Prostate gland (tissue), 2 donors: ENCODE measurements at regions not wholly inside any gene's neighbourhood (a gene's known extent, or its start where the extent isn't known, plus 50 kb on each side); places are given as distances from the start of the nearest gene placed in this dataset.

Experiments
- POLR2A ChIP-seq: fragments of 450-650 bp; IDR thresholded peaks from one replicate; pipeline ENCODE4 v1.6.1; 2016; ENCODE audit warnings: antibody characterized with exemption, mild to moderate bottlenecking
- POLR2AphosphoS5 ChIP-seq: sonication (generic); formaldehyde crosslinking; IDR thresholded peaks from one replicate; pipeline ENCODE4 v1.6.1; 2017; ENCODE audit warnings: antibody characterized with exemption
- TF ChIP-seq, protein P1 (sequence below), 4 experiments: fragments of 200-600 bp in 2 of 4; fragments of 450-650 bp in 2 of 4; sonication (generic) in 2 of 4; IDR thresholded peaks; 1 replicate in 3 of 4; 2 replicates in 1 of 4; pipeline ENCODE4 v1.5.1; 2016 to 2019; ENCODE audit warnings: antibody characterized with exemption in 4 of 4, mild to moderate bottlenecking in 2 of 4, moderate library complexity in 2 of 4

DNA sequence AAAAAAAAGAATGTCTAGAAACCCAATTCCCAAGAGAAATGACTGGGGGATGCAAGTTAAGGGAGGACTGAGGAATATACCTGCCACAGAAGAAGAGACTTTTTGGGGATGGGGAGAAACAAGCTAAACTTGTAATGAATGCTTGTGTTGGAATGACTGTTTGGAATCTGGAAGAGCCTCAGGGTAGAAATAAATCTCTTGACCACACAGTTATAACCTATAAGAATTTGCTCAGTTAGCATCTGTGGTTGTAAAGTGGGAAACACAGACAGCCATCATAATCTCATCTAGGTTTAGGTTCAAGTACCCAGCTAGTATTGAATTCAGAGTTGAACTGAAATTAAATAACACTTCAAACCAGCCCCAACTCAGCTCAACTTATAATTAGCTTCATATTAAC is 678.3 kb upstream of the CHD1 start:
- TF ChIP-seq, protein P1, sequence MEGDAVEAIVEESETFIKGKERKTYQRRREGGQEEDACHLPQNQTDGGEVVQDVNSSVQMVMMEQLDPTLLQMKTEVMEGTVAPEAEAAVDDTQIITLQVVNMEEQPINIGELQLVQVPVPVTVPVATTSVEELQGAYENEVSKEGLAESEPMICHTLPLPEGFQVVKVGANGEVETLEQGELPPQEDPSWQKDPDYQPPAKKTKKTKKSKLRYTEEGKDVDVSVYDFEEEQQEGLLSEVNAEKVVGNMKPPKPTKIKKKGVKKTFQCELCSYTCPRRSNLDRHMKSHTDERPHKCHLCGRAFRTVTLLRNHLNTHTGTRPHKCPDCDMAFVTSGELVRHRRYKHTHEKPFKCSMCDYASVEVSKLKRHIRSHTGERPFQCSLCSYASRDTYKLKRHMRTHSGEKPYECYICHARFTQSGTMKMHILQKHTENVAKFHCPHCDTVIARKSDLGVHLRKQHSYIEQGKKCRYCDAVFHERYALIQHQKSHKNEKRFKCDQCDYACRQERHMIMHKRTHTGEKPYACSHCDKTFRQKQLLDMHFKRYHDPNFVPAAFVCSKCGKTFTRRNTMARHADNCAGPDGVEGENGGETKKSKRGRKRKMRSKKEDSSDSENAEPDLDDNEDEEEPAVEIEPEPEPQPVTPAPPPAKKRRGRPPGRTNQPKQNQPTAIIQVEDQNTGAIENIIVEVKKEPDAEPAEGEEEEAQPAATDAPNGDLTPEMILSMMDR (IDR thresholded peaks at IDR 0.05) = no peak
- no peak for TF ChIP-seq POLR2A
- TF ChIP-seq POLR2AphosphoS5 = no peak
